ENCODE measurements at regions not wholly inside any gene's neighbourhood (a gene's known extent, or its start where the extent isn't known, plus 50 kb on each side); places are given as distances from the start of the nearest gene placed in this dataset.

GRCh38 chr9:115305543-115305942 lies 187.6 kb upstream of the TNC start:
- TF ChIP-seq, protein P1, sequence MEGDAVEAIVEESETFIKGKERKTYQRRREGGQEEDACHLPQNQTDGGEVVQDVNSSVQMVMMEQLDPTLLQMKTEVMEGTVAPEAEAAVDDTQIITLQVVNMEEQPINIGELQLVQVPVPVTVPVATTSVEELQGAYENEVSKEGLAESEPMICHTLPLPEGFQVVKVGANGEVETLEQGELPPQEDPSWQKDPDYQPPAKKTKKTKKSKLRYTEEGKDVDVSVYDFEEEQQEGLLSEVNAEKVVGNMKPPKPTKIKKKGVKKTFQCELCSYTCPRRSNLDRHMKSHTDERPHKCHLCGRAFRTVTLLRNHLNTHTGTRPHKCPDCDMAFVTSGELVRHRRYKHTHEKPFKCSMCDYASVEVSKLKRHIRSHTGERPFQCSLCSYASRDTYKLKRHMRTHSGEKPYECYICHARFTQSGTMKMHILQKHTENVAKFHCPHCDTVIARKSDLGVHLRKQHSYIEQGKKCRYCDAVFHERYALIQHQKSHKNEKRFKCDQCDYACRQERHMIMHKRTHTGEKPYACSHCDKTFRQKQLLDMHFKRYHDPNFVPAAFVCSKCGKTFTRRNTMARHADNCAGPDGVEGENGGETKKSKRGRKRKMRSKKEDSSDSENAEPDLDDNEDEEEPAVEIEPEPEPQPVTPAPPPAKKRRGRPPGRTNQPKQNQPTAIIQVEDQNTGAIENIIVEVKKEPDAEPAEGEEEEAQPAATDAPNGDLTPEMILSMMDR (IDR thresholded peaks at IDR 0.05): no peak
- no peak for TF ChIP-seq POLR2A (IDR thresholded peaks at IDR 0.05)
